ENCODE measurements at regions not wholly inside any gene's neighbourhood (a gene's known extent, or its start where the extent isn't known, plus 50 kb on each side); places are given as distances from the start of the nearest gene placed in this dataset.

DNA sequence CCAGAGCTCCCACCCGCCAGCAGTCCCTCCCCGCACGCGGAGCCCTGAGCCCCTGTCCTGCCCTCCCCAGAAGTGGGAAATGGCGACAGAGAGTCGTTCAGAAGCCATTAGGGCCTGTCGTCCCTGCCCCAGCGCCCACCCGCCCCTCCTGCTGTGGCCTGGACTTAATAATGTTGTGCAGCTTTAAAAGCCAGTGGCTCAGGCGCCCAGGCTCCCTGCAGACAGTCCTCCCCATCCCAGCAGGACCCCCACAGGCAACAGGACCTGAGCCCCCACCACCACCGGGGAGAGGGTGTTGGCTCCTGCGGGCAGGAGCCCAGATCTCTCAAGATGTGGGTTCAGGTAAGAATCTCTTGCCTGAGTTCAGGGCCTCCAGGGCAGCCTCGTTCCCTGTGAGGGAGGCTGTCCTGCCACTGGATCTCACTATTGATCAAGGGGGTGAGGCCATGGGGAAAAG lies 125.3 kb upstream of the RUNX3 start:
- no peak for DNase-seq

GRCh38 chr1:25054526-25055323 lies 124.6 kb upstream of the RUNX3 start:
- no peak for DNase-seq

DNA sequence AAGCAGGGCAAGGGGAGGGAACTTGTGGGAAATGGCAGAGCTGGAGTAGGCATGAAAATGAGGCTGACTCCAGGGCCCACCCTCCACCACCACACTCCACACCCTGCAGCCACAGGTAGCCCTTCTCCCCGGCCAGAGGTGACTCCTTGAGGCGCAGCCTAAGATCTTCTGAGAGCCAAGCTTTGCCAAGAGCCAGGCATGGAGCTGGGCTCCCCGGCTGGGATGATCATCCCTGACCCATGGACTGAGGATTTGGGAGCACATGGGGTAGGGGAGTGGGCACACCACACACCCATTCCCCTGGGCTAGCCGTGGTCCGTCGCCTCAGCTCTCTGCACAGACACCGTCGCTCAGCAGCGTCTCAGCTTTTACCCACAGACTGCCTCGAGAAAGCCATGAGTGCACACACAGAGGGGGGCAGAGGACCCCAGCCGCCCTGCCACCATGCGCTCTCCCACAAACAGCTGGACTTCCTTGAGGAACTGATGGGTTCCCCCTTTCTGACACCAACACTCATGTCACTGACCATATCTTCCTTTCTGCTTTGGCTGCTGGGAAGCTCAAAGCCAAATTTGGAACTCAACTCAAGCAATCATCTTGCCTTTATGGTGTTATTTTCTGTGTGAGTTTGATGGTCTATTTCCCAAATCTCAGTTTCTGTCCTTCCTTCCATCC lies 123.6 kb upstream of the RUNX3 start:
- no peak for DNase-seq

DNA sequence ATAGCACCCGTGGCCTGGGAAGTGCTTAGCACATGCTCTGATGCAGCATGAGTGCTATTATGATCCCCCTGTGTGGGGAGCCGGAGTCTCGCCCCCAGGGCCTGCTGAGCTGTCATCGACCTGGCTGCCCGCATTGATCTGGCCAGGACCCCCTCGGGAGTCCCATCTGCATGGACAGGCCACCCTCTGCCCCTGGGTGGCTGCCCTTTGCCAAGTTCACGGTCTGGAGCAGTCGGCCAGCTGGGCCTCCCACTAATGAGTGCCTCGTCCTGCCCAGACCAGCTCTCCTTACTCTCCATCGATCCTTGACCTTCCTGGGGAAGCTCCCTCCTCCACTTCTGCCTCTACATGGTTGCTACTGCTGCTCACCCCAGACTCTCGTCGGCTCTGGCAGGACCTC lies 121.8 kb upstream of the RUNX3 start:
- DNase-seq: no peak

DNA sequence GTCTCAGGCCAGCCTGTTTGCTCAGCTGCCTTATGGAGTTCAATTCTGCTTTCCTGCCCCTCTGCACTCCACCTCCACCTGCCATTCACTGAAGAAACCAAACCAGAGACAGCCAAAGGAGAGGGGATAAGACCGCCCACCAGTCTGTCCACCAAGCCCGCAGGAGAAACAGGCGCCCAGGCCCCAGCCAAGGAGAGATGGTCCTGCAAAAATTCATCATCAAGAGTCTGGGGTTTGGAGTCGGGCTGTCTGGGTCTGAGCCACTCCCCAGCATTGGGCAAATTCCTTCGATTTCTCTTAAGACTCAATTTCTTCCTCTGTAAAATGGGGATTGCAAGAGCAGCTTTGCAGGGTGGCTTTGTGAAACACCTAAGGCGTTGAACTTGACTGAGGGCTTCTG lies 121.4 kb upstream of the RUNX3 start:
- DNase-seq: no peak

- DNase-seq: no peak
Measured at GRCh38 chr1:25050165-25050564, 120.1 kb upstream of the RUNX3 start.

DNA sequence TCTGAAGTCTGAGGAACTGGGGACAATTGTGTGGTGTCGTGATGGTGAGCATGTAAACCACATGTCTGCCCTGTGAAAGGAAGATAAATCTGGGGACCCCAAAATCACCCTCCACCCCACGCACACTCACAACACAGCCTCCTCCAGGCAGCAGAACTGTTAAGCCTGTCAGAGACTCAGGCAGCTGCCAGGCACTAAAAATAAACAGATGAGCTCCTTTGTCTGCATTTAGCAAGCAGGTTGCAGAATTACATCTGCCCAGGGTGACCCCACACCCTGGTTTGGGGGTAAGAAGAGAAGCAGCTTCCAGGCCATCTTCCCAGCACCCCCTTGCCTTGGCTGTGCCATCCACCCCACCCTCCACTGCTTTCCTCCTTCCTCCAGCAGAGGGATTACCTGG lies 119.1 kb upstream of the RUNX3 start:
- DNase-seq: no peak

DNA sequence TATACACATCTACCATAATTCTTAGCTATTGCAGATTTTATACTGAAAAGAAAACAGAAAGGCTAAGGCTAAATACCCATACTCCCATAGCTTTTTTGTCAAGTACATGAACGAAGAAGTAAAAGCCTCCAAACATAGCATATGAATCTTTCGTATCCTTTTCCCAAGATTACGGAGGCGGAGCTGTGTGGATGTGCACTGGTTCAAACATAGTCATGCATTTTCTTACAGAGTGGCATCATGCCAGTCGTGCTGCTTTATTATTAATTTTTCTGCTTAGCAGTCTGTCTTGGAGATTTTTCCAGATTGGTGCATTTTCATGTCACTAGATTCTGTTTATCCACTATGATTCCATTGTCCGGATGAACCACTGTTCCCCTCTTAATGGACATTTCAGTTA lies 118.7 kb upstream of the RUNX3 start:
- no peak for DNase-seq

DNA sequence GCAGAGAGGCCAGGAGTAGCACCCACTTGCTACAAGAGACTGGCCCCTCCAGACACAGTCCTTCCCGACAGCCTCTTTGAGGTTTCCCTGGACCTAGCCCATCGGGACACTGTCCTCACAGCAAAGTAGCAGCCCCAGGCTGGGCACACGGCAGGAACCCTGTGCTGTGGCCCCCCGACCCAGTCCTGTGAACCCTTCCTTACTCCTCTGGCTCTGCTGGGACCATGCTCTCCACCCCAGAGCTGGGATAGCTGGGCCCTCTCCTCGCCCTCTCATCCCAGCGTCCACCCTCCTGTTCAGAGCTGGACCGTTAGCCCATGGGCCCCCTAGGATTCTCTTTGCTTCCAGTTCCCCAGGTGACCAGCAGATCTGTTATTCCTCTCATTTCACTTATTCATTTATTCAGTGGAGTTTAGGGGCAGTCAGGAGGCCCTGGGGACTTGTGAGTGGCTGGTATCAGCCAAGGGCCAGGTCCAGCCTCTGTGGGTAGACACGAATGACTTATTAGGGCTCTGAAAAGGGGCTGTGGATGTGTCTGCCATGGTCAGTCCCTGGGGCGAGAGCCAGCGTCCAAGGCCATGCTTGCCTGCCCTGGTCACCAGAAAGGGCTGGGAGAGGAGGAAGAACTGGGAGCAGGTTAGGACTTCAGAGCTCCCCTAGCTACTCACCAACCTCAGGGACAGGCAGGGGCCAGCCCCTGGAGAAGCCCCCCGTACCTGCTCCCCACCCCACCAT lies 117.6 kb upstream of the RUNX3 start:
- no peak for DNase-seq

- no peak for DNase-seq
Measured at GRCh38 chr1:25046194-25046532, 116.1 kb upstream of the RUNX3 start.

DNA sequence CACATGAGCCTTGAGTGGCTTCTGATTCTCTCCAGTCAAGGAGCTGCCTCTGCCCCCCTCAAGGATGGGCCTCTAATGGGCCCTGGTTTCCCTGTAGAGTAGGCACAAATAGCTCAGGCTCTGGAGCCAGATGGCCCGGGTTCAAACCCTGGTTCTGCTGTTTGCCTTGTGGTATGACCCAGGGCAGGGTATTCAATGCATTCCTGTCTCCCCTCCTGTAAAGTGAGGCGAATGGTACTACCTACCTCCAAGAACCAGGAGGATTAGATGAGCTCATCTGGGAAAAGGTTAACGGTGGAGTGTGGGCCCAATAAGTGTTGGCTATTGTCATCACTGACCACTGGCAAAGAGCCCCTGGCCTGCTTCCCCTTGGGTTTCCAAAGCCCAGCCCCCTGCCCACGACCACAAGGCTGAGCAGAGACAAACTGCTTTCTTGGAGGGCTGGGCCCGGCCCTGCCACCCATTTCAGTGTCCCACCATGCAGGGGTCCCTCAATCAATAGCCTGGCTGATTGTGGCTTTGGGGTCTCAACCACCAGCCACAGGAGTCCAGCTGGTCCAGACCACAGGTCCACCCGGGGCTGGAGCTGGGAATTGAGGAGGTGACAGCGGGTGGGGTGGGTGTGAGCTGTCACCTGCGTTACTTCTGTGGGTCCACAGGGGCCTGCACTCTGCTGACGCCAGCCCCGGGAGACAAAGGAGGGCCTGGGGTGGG lies 115.6 kb upstream of the RUNX3 start:
- no peak for DNase-seq

DNA sequence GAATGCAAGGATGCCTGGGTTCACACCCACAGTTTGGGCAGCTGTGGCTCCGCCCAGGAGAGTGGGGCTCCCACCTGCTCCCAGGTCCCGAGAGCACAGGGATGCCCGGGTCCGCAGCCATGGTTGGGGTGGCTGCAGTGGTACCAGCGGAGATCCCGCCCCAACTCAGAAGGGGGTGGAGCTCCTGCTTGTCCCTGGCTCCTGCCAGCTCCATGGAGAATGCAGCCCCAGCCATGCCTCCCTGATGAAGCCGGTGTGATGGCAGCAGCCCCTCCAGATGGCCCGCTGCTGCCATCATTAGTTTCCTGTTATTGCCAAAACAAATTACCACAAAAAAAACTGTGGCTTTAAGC lies 113.1 kb upstream of the RUNX3 start:
- DNase-seq: no peak

GRCh38 chr1:25042331-25043227 lies 112.5 kb upstream of the RUNX3 start:
- no peak for DNase-seq

DNA sequence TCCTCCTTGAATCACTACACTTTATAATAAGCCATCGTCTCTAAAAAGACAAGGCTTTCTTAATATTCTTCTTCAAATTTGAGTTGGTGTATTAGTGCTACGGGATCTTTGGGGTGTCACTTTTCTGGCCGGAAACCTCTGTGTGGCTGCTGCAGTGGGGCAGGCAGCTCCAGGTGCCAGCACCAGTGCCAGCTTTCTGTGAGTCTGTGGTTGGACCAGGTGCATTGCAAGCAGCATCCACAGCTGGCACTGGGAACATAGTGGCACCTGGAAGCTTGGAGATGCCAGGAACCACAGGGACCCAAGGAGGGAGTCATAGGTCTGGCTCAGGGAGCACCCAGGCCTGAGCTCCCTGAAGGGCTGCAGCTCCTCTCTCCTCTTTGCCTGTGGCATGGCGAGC lies 111.8 kb upstream of the RUNX3 start:
- no peak for DNase-seq

- DNase-seq: no peak
Measured at GRCh38 chr1:25040122-25040685, 110.1 kb upstream of the RUNX3 start.

GRCh38 chr1:25039229-25039628 lies 109.2 kb upstream of the RUNX3 start:
- DNase-seq: no peak

GRCh38 chr1:25038699-25039098 lies 108.6 kb upstream of the RUNX3 start:
- DNase-seq: no peak

DNA sequence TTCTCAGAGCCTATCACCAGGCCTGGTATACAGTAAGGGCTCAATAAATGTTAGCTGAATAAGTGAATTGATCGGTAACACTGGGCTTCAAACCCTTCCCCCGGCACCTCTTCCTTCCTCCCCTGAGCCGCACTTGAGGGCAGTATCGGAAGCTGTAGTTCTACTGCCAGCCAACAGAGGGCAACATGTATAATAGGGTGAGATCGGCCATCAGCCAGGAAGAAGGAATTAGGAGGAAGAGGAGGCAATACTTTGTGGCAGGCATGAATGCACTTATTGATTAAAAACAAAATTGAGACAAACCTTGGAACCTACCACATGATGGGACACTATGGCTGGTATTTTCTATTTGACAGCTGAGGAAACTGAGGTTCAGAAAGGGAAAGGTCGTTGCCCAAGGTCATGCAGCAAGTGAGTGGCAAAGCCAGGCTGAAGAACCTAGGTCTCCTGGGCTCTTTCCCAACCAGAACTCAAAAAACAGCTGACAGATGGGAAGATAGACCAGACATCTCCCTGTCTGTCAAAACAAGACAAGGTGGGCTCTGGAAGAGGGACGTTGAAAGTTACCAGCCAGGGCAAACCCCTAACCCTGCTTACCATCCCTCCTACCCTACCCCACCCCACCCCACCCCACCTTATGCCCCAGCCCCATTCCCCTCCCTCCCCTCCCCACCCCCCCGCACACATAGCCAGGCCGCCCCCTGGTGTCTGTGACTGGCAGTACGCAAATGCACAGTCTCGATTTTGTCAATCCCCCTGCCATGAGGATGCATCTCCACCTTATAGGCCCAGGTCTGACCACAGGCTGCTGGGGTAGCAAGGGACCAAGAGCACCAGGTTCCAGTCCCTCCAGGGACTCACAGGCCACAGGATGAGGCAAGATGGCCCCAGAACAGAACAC lies 107.3 kb upstream of the RUNX3 start:
- DNase-seq: peak; percentile 84

DNA sequence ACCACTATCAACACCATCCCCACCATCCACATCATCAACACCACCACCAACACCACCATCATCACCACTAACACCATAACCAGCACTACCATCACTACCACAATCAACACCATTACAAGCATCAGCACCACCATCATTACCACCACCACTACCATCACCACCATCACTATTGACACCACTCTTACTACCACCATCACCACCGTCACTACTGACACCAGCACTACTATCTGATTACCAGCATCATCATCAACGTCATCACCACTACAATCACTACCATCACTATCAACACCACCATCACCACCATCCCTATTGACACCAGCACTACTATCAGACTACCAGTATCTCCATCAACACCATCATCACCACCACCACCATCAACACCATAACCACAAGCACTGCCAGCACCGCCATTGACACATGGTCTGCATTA lies 106.1 kb upstream of the RUNX3 start:
- no peak for DNase-seq

- DNase-seq: no peak
Measured at GRCh38 chr1:25035523-25036116, 105.5 kb upstream of the RUNX3 start.
